NCI-H1105 treated with DMSO at 0.1 percent for 48 hours (cell line): ENCODE measurements at regions not wholly inside any gene's neighbourhood (a gene's known extent, or its start where the extent isn't known, plus 50 kb on each side); places are given as distances from the start of the nearest gene placed in this dataset.
"Not testable (repeated sequence)": the region's sequence is repeated elsewhere in the genome, so short reads cannot be mapped to it uniquely, and the experiment has no call there.

Source experiments
- DNase-seq: peaks from one replicate; lab custom pipeline; 2025; lab: John Stamatoyannopoulos, UW

DNA sequence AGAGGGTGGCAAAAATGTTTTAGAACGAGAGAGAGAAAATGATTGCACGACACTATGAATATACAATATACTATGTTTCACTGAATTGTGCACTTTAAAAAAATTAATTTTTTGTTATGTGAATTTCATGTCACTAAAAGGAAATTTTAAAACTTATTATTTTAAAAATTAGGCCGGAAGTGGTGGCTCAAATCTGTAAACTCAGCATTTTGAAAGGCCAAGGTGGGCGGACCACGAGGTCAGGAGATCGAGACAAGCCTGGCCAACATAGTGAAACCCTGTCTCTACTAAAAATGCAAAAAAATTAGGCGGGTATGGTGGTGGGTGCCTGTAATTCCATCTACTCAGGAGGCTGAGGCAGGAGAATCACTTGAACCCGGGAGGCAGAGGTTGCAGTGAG, 642.5 kb downstream of the XPNPEP1 start:
- no peak for DNase-seq

DNA sequence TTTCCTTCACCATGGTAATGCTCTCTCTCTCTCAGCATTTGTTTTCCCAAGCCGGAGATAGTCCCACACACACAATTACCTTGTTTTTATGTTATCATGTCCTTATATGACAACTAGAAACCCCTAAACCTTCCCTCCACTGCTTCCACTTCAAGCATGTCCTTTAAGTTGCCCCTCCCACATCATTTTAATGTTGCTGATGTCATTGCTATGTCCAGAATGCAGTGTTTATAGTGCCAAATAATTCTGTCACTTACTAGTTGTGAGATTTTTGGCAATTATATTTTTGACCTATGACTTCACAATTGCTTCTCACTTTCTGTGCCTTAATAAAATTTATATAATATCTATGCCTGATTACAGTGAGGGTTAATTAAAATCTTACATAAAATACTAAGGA, 645.9 kb downstream of the XPNPEP1 start:
- no peak for DNase-seq

DNA sequence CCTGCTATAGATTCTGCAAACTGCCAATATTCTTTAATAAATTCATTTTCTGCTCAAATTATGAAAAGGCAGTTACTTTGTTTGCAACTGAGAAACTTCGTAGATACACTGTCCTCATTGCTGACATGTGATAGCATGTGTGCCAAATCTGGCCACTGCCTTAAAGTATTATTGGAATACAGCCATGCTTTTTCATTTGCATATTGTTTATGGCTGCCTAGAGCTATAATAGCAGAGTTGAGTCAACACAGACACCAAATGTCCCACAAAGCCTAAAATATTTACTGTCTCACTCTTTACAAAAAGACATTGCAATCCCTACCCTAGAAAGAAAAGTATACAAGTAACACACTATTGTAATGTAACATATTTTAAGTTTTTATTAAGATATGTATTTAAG, 647.4 kb downstream of the XPNPEP1 start:
- DNase-seq, result no peak

DNA sequence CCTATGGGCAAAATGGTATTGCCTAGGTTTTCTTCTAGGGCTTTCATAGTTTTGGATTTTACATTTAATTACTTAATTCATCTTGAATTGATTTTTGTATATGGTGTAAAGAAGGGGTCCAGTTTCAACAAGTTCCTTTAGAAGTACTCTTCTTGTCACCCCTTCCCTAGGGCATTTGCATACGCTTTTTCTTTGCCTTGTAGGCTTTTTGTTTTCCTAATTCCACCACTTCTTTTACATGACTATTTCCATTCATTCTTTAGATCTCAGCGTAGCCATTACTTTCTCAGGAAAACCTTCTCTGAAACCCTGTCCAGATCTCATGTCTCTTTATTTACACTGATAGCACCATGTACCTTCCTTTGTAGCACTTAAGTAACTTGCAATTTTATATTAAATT, 648.6 kb downstream of the XPNPEP1 start:
- no peak for DNase-seq

DNA sequence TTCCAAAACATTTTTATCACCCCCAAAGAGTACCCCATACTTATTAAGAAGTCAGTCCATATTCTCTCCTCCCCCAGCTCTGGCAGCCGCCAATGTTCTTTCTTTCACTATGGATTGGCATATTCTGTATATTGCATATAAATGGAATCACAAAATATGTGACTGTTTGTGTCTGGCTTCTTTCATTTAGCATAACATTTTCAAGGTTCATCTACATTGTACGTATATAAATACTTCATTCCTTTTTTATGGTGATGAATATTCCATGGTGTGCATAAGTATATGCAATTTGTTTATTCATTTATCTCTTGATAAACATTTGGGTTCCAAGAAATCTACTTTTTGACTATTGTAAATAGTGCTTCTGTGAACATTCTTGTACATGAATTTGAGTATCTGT, 653.1 kb downstream of the XPNPEP1 start:
- DNase-seq, result no peak

DNA sequence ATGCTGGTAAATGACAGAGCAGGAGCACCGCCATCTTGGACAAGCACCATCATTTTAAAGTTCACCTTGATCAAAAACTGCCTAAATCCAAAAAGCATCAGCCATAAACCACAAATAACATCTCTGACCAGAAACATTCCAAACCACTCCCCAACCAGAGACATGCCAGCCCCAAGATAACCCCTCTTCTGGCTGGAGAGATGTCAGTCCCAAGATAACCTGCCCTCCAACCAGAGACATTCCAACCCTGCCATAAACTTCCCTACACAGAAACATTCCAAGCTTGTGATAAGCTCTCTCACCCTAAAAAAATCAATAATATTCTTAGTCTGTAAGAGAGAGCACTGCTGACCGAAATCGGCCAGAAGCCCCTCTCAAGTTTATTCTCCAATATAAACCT, 659.3 kb downstream of the XPNPEP1 start:
- no peak for DNase-seq

DNA sequence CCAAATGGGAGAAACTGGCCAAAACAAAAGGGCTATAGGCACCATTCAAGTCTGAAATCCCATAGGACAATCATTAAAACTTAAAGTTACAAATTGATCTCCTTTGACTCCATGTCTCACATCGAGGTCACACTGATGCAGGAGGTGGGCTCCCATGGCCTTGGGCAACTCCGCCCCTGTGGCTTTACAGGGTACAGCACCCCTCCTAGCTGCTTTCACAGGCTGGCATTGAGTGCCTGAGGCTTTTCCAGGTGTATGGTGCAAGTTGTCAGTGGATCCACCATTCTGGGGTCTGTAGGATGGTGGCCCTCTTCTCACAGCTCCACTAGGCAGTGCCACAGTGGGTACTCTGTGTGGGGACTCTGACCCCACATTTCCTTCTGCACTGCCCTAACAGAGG, 662.1 kb downstream of the XPNPEP1 start:
- DNase-seq, result no peak

DNA sequence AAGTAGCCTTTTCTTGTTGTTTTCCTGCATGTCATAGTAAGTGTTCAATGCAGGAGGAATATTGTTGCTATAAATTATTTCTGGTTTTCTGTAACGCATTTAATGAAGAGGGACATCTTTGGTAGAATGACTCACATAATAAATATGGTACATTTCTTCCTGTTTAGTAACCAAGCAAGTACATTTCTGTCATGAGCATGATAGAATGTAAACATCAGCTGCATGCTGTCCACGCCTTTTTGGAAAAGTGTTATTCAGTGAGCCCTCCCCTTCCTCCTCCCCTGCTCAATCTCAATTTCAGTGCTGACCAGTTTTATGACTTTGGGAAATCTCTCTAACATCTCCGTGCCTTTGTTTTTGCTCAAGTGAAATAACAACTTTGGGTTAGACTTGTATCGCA, 664.0 kb downstream of the XPNPEP1 start:
- no peak for DNase-seq

DNA sequence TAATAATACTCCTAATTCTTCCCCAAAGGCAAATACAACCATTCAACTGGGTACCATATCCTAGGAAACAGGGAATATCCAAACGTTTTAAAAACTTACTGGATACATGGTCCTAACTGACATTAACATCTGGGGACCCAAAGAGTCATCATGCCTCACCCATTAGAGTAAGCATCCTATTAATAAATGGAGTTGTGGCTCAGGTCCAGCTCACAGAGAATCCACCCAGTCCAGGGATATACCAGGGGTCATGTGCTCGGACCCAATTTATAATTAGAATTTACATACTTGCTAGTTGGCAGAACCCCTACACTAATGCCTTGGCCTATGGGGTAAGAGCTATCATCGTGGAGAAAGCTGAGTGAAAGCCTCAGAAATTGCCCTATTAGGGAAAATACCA, 670.0 kb downstream of the XPNPEP1 start:
- DNase-seq, result no peak

DNA sequence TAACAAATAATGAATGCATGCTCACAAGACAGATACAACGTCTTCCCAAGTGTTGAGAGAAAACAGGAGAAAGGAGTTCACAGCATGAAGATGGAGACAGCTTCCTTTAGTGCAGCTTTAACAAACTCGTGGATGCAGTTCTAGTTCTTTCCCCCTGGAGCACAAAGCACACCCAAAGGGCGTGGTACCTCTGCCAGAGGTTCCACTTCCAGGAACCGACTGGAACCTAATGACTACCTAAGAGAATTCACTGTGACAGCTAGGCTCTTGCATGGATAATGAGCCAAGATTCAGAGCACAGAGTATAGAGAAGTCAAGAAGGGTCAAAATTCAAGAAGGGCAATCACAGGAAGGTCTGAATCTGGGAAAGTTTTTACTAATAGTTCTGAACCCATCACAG, 673.2 kb downstream of the XPNPEP1 start:
- DNase-seq, result no peak

DNA sequence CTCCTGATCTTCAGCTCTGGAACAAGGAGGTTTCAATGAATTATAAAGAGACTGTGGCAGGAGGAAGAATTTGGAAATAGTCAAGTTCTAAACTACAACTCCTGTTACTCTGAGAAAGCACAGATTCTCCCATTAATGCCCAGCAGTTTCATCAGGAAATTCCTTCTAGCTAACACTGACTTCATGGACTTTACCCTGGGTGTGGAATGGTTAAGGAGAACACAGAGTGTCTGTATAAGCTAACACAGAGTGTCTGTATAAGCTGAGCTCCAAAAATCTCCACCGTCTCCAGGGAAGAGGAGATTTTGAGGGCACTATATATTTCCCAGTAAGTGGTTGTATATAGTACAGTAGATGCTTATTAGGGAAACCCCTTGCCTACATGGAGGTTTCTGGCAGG, 675.5 kb downstream of the XPNPEP1 start:
- DNase-seq, result no peak

DNA sequence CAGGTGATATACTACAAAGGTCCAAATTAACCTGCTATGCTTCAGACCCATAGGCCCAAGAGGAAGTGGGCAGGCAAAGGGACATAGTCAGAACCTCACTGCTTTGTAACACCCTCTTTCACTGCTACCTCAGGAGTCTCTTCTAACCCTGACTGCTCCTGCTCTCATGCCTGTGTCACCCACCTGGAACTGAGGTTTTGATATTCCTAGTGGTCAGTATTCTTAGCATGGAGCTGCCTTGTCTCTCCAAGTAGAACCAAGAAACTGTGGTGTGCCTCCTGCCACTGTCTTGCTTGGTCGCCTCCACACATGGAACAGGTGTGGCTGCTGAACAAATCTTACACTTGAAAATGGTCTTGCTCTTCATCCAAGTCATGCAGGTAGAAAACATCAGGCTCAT, 677.5 kb downstream of the XPNPEP1 start:
- no peak for DNase-seq

DNA sequence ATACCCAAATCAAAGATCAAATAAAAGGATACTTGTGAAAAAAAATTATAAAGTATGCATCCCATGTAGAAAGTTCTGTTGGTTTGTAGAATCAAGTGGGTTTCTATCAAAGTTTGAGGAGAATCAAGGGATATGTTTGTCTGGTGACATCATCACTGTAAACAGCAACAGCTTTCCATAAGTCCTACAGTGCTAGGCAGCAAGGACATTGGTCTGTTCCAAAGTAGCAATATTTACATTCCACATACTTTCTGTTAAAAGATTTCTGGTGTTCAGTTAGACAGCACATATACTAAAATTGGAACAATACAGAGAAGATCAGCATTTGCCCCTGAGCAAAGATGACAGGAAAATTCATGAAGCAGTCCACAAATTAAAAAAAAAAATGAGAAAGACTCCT, 683.9 kb downstream of the XPNPEP1 start:
- no peak for DNase-seq

DNA sequence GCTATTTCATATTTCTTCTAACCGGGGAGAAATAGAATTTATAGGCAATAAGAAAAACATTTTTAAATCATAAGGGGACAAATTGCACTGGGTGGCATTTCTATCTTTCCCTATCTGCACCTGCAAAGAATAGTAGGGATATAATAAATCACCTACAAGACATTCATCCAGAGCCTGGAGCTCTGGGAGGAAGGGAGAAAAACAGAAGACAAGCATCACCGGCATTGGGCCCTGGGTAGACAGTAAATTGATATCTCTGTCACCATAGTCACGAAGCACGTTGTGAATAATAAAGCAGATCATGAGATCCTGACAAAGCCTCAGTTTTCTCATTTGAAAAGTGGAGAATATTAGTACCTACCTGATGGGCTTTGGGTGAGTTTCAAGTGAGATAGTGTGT, 685.6 kb downstream of the XPNPEP1 start:
- DNase-seq, result no peak

DNA sequence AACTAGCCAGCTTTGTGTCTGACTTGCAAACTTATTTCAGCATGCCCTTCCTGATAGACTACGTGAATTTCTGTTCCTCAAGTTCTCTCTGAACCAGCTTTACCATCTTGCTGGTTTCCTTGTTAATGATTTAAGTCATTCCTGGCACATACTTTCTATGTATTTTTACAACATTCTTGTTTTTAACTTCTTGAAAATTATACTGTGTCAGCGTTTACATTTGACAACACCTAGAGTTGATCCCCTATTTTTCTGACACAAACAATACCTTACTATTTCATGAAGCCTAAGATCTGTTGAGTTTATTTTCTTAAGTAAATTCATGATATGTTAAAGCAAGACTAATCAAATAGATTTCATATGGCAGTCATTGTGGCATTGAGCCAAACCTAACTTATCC, 686.3 kb downstream of the XPNPEP1 start:
- DNase-seq, result no peak

DNA sequence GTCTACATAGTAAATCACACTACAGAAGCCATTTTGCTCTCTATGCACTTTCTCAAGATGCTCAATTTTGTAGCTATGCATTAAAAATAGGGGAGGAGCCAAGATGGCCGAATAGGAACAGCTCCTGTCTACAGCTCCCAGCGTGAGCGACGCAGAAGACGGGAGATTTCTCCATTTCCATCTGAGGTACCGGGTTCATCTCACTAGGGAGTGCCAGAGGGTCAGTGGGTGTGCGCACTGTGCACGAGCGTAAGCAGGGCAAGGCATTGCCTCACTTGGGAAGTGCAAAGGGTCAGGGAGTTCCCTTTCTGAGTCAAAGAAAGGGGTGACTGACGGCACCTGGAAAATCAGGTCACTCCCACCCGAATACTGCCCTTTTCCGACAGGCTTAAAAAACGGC, 699.8 kb downstream of the XPNPEP1 start:
- not testable (repeated sequence) for DNase-seq

DNA sequence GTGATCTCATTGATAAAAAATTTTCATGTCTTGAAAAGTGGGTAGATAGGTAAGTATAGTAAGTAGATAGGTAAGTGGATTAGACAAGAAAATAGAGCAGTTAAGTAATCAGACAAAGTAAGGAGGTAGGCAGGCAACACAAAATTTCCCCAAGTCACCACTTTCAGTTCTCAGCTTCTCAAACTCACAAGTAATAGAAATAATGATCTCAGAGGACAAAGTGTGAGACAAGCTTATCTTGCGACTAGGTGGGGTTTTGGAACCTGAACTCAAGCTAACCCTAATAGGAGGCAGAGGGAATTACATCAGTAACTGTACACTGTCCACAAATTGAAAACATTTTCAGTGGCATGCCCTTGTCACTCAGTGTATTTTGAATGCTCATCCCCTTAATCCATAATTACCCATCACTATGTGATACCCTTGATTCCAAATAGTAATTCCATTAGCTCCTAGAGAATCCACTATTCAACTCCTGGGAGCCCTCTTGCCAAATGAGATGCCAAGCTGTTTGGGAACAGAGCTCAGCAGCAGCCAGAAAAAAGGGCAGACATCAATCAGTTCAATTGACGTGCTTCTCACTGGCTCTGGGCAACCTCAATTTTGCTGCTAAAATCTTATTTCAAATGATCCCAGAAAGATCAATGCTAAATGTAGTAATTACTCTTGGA, 703.2 kb downstream of the XPNPEP1 start:
- no peak for DNase-seq

DNA sequence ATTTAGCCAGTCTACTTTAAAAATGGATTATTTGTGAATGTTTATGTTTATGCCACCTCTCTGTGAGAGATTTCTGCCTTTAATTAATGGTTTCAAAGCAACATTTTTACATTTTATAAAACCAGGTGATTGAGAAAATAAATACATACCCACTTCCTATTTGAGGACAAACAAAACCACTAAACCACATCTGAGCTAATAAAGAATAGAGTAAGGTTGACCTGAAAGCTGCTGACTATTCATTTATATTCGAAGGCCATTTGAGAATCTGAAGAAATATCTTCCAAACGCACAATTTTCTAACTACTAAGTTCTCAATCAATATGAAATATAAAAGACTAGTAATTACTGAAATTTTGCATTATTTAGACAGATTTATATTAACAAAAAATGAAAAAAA, 705.1 kb downstream of the XPNPEP1 start:
- no peak for DNase-seq

DNA sequence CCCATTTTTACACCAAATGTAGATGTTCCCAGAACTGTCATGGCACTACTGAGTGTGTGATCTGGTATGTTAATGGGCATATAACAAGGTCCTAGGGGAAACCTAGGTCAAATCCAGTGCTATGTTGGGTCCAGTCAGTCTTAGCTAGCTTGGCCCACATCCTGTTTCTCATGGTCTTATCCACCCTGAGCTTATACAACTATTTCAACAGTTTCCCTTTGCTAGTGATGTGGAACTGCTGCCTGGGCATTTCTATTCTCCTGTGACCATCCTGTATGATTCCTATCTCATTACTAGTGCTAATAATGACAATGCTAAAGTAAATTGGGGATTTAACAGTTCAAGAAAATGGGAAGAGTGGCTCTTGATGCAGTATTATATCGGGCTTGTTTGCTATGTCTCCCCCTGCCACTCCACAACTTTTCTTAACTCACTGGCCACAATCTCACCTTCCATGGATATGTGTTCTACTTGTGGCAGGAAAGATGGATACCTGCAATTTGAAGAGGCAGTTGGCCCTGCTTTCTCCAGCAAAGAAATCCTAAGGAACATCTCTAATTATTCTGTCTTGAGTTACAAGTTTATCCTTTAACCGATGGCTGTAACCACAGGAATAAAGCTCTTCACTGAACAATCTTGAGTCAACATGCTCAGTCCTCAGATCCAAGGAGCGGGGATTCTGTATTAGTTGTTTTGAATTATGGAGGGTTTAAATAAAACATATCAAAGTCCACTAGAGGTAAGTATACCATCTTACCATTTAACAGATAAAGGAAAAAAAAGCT, 707.8 kb downstream of the XPNPEP1 start:
- DNase-seq, result no peak

DNA sequence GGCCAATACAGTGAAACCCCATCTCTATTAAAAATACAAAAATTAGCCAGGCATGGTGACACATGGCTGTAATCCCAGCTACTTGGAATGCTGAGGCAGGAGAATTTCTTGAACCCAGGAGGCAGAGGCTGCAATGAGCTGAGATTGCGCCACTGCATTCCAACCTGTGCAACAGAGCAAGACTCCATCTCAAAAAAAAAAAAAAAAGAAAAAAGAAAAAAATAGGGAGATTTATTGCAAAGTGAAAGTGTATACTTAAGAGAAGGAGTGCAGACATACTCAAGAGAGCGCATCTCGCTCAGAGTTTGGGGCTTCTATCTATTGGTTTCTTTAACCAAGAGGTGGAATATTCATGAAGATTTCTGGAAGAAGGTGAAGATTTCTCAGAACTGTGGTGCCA, 708.4 kb downstream of the XPNPEP1 start:
- DNase-seq, result not testable (repeated sequence)

DNA sequence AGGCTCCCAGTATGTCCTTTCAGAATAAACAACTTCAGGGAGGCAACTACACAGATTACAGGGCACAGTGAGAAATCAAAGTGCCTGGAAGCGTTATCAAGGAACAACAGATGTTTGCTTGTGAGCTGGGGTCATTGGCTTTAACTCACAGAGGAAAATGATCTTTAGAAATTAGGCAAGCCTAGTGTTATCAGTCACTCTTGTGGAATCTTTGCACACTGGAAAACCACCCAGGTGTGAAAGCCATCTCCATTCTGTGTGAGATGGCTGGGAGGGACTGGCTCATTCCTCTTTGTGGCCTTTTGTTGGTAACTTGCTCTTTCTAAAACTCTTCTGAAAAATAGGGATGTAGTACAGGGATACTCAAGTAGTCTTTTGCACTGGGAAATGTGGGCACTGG, 716.0 kb downstream of the XPNPEP1 start:
- no peak for DNase-seq

DNA sequence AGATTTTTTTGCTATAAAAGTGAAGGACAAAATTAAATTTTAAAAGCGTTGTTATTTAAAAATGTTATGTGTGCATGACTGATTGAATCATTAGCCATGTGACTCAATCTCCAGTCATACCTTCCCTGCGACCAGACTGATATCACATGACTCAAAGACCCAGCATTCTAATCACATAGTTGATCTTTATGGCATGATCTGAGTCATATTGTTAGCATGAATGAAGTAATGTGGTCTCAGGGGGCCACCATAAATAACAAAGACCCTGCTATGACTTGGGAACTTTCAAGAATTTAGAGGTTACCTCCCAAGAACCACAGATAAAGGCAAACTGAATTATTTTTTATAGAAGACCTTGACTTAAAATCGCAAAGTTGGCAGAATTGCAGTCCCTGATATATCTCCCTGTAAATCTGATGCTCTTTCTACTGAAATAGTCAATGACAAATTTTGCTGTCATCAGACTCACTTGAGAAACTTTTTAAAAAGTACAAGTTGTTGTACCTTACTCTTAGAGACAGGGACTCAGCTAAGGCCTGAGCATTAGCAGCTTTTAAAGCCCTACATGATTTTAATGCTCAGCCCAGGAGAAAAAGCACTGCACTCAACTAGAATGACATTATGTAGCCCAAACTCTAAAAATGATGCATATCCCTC, 717.3 kb downstream of the XPNPEP1 start:
- DNase-seq, result no peak

DNA sequence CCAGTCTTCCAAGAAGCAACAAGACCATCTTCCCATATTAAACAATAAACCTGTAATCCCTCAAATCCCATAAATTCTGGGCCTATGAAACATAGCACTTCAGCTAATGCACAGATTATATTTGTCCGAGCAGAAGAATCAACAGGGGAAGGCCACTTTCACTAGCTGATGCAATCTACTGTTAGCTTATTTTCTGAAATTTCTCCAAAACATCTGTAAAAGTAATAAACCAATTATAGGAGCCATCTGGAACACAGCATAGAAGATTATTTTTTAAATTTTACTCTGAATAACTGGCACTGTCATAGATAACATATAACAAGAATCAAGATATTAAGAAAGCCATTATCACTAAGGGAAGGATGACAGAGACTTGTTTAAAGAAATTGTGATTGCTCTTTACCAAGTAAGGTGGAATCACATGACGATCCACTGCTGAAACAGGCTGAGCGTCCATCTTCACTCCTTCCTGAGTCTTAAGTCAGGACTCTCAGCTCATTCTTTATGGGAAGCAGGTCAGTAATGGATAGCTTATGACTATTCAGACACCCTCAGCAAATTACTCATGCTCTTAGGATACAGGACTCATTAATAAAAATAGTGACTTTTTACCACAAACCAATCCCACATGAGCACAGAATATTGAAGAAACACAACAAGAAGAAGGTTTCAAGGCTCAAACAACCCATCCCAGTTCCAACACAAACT, 719.5 kb downstream of the XPNPEP1 start:
- no peak for DNase-seq
